SK-N-SH (cell line): ENCODE measurements at regions not wholly inside any gene's neighbourhood (a gene's known extent, or its start where the extent isn't known, plus 50 kb on each side); places are given as distances from the start of the nearest gene placed in this dataset.

Experiments
- CTCF ChIA-PET: fragments of 300-600, 350-600 bp; formaldehyde crosslinking; extraction: SDS; loops from one replicate; lab custom pipeline; 2021; lab: Yijun Ruan, JAX
- POLR2A ChIA-PET: fragments of 350-600 bp; sonication (Branson Sonifier 250); formaldehyde crosslinking; extraction: SDS; loops from one replicate; lab custom pipeline; 2020; ENCODE audit warnings: antibody characterized with exemption, inconsistent platforms; lab: Yijun Ruan, JAX
- DNase-seq: peaks from one replicate; pipeline ENCODE4 v3.0.0; 2012
- H2AFZ ChIP-seq: fragments of 200-600 bp; sonication (generic); 2 replicates; pipeline ENCODE4 v1.8.1; 2016; ENCODE audit warnings: antibody characterized with exemption, mild to moderate bottlenecking, low read depth
- H3F3A ChIP-seq: fragments of 200-600 bp; sonication (generic); replicated peaks from 2 replicates; pipeline ENCODE3; 2016; ENCODE audit warnings: antibody characterized with exemption, mild to moderate bottlenecking; ENCODE audit not compliant: insufficient read depth
- H3K27ac ChIP-seq, 2 experiments: fragments of 200-500 bp in 1 of 2; fragments of 200-600 bp in 1 of 2; sonication (Bioruptor generic) in 1 of 2; sonication (generic), shearing (Covaris generic) in 1 of 2; 2 replicates each; pipeline versions ENCODE4 v1.5.1 to v1.6.1; 2014 to 2016; ENCODE audit warnings: low read depth in 2 of 2, inconsistent platforms in 1 of 2, low read length in 1 of 2, mild to moderate bottlenecking in 1 of 2, mixed read lengths in 1 of 2
- H3K27me3 ChIP-seq: fragments of 200-600 bp; sonication (generic), shearing (Covaris generic); 2 replicates; pipeline ENCODE4 v1.6.1; 2016; ENCODE audit warnings: mixed run types; ENCODE audit not compliant: insufficient read depth
- H3K36me3 ChIP-seq, 2 experiments: fragments of 200-500 bp in 1 of 2; fragments of 200-600 bp in 1 of 2; sonication (Bioruptor generic) in 1 of 2; sonication (generic) in 1 of 2; replicated peaks in 1 of 2; 2 replicates each; pipeline versions ENCODE3 to v1.5.1; 2014 to 2016; ENCODE audit warnings: low read length in 1 of 2, mild to moderate bottlenecking in 1 of 2; ENCODE audit not compliant: insufficient read depth in 2 of 2, control insufficient read depth in 1 of 2
- H3K4me1 ChIP-seq, 2 experiments: fragments of 200-500 bp in 1 of 2; fragments of 200-600 bp in 1 of 2; sonication (Bioruptor generic) in 1 of 2; sonication (generic), shearing (Covaris generic) in 1 of 2; 2 replicates each; pipeline versions ENCODE4 v1.5.1 to v1.6.1; 2014 to 2016; ENCODE audit warnings: low read depth in 1 of 2, low read length in 1 of 2, mixed run types in 1 of 2; ENCODE audit not compliant: insufficient read depth in 2 of 2, control insufficient read depth in 1 of 2
- H3K4me2 ChIP-seq: fragments of 200-600 bp; sonication (generic), shearing (Covaris generic); 2 replicates; pipeline ENCODE4 v1.6.1; 2017; ENCODE audit warnings: mixed run types
- H3K4me3 ChIP-seq, 2 experiments: fragments of 200-500 bp in 1 of 2; fragments of 200-600 bp in 1 of 2; sonication (Bioruptor generic) in 1 of 2; sonication (generic), shearing (Covaris generic) in 1 of 2; 2 replicates each; pipeline versions ENCODE4 v1.5.1 to v1.8.1; 2014 to 2016; ENCODE audit warnings: low read depth in 2 of 2, inconsistent platforms in 1 of 2, low read length in 1 of 2, mild to moderate bottlenecking in 1 of 2, mixed read lengths in 1 of 2, moderate library complexity in 1 of 2
- H3K79me2 ChIP-seq: fragments of 200-600 bp; sonication (generic); 2 replicates; pipeline ENCODE4 v1.8.1; 2017; ENCODE audit warnings: mild to moderate bottlenecking; ENCODE audit not compliant: insufficient read depth
- H3K9ac ChIP-seq: fragments of 200-600 bp; sonication (generic); 2 replicates; pipeline ENCODE4 v1.6.1; 2017; ENCODE audit warnings: mixed run types
- H3K9me2 ChIP-seq: fragments of 200-600 bp; sonication (generic); 2 replicates; pipeline ENCODE4 v1.6.1; 2017; ENCODE audit warnings: mixed run types
- H3K9me3 ChIP-seq: fragments of 200-600 bp; sonication (generic); 2 replicates; pipeline ENCODE4 v1.6.1; 2017; ENCODE audit warnings: mixed run types, mild to moderate bottlenecking, moderate library complexity
- H4K20me1 ChIP-seq: fragments of 200-600 bp; sonication (generic); 2 replicates; pipeline ENCODE4 v1.6.1; 2017; ENCODE audit warnings: mild to moderate bottlenecking, mixed run types; ENCODE audit not compliant: insufficient read depth
- CHD2 ChIP-seq: fragments of 150-350 bp; IDR thresholded peaks from 2 replicates; pipeline ENCODE4 v1.6.1; 2018; ENCODE audit warnings: low read length; ENCODE audit not compliant: partially characterized antibody
- CTCF ChIP-seq: fragments of 200-600 bp; sonication (generic); IDR thresholded peaks from 2 replicates; pipeline ENCODE4 v1.6.1; 2017; ENCODE audit warnings: antibody characterized with exemption, mild to moderate bottlenecking, moderate library complexity
- EZH2phosphoT487 ChIP-seq: fragments of 200-600 bp; sonication (generic); IDR thresholded peaks from 2 replicates; pipeline ENCODE4 v1.6.1; 2017; ENCODE audit warnings: low read depth, mixed run types, mild to moderate bottlenecking, antibody characterized with exemption, moderate library complexity, borderline replicate concordance
- GABPA ChIP-seq: IDR thresholded peaks from 2 replicates; pipeline ENCODE4 v1.4.0; 2012; ENCODE audit warnings: low read depth, mild to moderate bottlenecking
- GATA2 ChIP-seq: sonication (generic); formaldehyde crosslinking; IDR thresholded peaks from 2 replicates; pipeline ENCODE4 v1.5.0; 2020; ENCODE audit warnings: mild to moderate bottlenecking, missing genetic modification reagents
- MAX ChIP-seq: IDR thresholded peaks from 2 replicates; pipeline ENCODE4 v1.4.0; 2012; ENCODE audit warnings: low read depth
- MEF2A ChIP-seq: IDR thresholded peaks from 2 replicates; pipeline ENCODE4 v1.4.0; 2012; ENCODE audit warnings: low read depth, borderline replicate concordance
- MXI1 ChIP-seq: IDR thresholded peaks from 2 replicates; pipeline ENCODE4 v1.6.1; 2012; ENCODE audit warnings: mild to moderate bottlenecking, low read depth, low read length, improper control_type of control experiment
- POLR2AphosphoS5 ChIP-seq: IDR thresholded peaks from 2 replicates; pipeline ENCODE4 v1.6.1; 2012; ENCODE audit warnings: low read depth, low read length
- RAD21 ChIP-seq: IDR thresholded peaks from 2 replicates; pipeline ENCODE4 v1.6.1; 2012; ENCODE audit warnings: mild to moderate bottlenecking, low read length
- RCOR1 ChIP-seq: fragments of 150-350 bp; IDR thresholded peaks from 2 replicates; pipeline ENCODE4 v1.6.1; 2017; ENCODE audit warnings: antibody characterized with exemption, low read length
- RFX5 ChIP-seq: IDR thresholded peaks from 2 replicates; pipeline ENCODE4 v1.6.1; 2012; ENCODE audit warnings: mild to moderate bottlenecking, improper control_type of control experiment, low read length
- RXRA ChIP-seq: IDR thresholded peaks from 2 replicates; pipeline ENCODE4 v1.4.0; 2012; ENCODE audit warnings: low read depth, mild to moderate bottlenecking, borderline replicate concordance
- SIN3A ChIP-seq: IDR thresholded peaks from 2 replicates; pipeline ENCODE4 v1.6.1; 2012; ENCODE audit warnings: low read depth, mild to moderate bottlenecking, low read length, moderate library complexity, borderline replicate concordance
- TAF1 ChIP-seq: IDR thresholded peaks from 2 replicates; pipeline ENCODE4 v1.6.1; 2012; ENCODE audit warnings: low read depth, mild to moderate bottlenecking, low read length, moderate library complexity, borderline replicate concordance
- TCF12 ChIP-seq: IDR thresholded peaks from 2 replicates; pipeline ENCODE4 v1.4.0; 2012
- USF1 ChIP-seq: IDR thresholded peaks from 2 replicates; pipeline ENCODE4 v1.4.0; 2012; ENCODE audit warnings: low read depth, borderline replicate concordance
- USF2 ChIP-seq: fragments of 150-350 bp; IDR thresholded peaks from 2 replicates; pipeline ENCODE4 v1.6.1; 2017; ENCODE audit warnings: antibody characterized with exemption, low read length, low read depth, borderline replicate concordance
- YY1 ChIP-seq: IDR thresholded peaks from 2 replicates; pipeline ENCODE4 v1.4.0; 2012; ENCODE audit warnings: low read depth, mild to moderate bottlenecking
- ZBTB33 ChIP-seq: IDR thresholded peaks from 2 replicates; pipeline ENCODE4 v1.4.0; 2012; ENCODE audit warnings: low read depth, borderline replicate concordance
- WGBS: methylation state at CpG from one replicate; pipeline ENCODE4 v1.1.6; 2017; ENCODE audit warnings: low lambda C conversion rate; 5-methylcytosine and 5-hydroxymethylcytosine counted together

GRCh38 chr13:84536906-84537305 lies 654.6 kb upstream of the SLITRK1 start (continued):
- no peak for TF ChIP-seq MXI1
- TF ChIP-seq RXRA = no peak
- TF ChIP-seq MEF2A = no peak
- no peak for TF ChIP-seq MAX
- no peak for TF ChIP-seq GABPA
- no peak for TF ChIP-seq TCF12

- Histone ChIP-seq H4K20me1 (no peaks in the 10 kb centered on the region), H3F3A (no peaks in the 10 kb centered on the region), H3K79me2 (no peaks in the 10 kb centered on the region; the same call in 1 of the 2 replicates), H3K9me3 (no peaks in the 10 kb centered on the region), H3K27me3 (no peaks in the 10 kb centered on the region), H3K27ac (no peak overlapping the region), H3K4me1 (no peaks in the 10 kb centered on the region), H2AFZ (no peak overlapping the region), H3K9ac (no peak overlapping the region), H3K4me2 (no peak overlapping the region), H3K4me3 (no peak overlapping the region), H3K36me3 (no peaks in the 10 kb centered on the region), H3K9me2 (no peaks in the 10 kb centered on the region)
- 0% methylated on average over 1 of the region's 3 CpGs for WGBS
- ChIA-PET CTCF (no interaction called here), POLR2A (no interaction called here)
- DNase-seq = no peak
- TF ChIP-seq USF1 (no peak), CHD2 (no peak), RCOR1 (no peak), RXRA (no peak), GABPA (no peak), SIN3A (no peak), GATA2 (CRISPR knock-in tag) (no peak), YY1 (no peak), USF2 (no peak), EZH2phosphoT487 (no peak), RFX5 (no peak)
Observed at GRCh38 chr13:84528408-84529070, 646.3 kb upstream of the SLITRK1 start.

- Histone ChIP-seq H3K4me1 (no peaks in the 10 kb centered on the region), H3K9ac (no peak overlapping the region), H3F3A (no peaks in the 10 kb centered on the region), H3K27ac (no peak overlapping the region), H3K79me2 (no peaks in the 10 kb centered on the region; the same call in 1 of the 2 replicates), H4K20me1 (no peaks in the 10 kb centered on the region), H3K27me3 (no peaks in the 10 kb centered on the region), H2AFZ (no peak overlapping the region), H3K9me3 (no peaks in the 10 kb centered on the region), H3K9me2 (no peaks in the 10 kb centered on the region), H3K4me3 (no peak overlapping the region), H3K4me2 (no peak overlapping the region), H3K36me3 (no peaks in the 10 kb centered on the region)
- CTCF ChIA-PET = no interaction called here
- POLR2A ChIA-PET = no interaction called here
- no peak for DNase-seq
- TF ChIP-seq GABPA (no peak), POLR2AphosphoS5 (no peak), USF2 (no peak), RCOR1 (no peak), RAD21 (no peak), TAF1 (no peak), RXRA (no peak), ZBTB33 (no peak), CTCF (no peak)
Observed at GRCh38 chr13:84525865-84526264, 643.6 kb upstream of the SLITRK1 start.
